ENCODE measurements at regions not wholly inside any gene's neighbourhood (a gene's known extent, or its start where the extent isn't known, plus 50 kb on each side); places are given as distances from the start of the nearest gene placed in this dataset.

GRCh38 chr5:103909391-103909790 lies 346.8 kb upstream of the NUDT12 start:
- H3K9me3 ChIP-seq = no peaks in the 10 kb centered on the region
- no peak overlapping the region for H3K27ac ChIP-seq
- H3K27me3 ChIP-seq = no peaks in the 10 kb centered on the region
- no peaks in the 10 kb centered on the region for H3K36me3 ChIP-seq
- no peaks in the 10 kb centered on the region for H3K4me1 ChIP-seq (ENCODE audit: control insufficient read depth in 1 of 2, insufficient read depth in 1 of 2, low read depth in 1 of 2, low read length in 1 of 2)
- TF ChIP-seq, protein P1, sequence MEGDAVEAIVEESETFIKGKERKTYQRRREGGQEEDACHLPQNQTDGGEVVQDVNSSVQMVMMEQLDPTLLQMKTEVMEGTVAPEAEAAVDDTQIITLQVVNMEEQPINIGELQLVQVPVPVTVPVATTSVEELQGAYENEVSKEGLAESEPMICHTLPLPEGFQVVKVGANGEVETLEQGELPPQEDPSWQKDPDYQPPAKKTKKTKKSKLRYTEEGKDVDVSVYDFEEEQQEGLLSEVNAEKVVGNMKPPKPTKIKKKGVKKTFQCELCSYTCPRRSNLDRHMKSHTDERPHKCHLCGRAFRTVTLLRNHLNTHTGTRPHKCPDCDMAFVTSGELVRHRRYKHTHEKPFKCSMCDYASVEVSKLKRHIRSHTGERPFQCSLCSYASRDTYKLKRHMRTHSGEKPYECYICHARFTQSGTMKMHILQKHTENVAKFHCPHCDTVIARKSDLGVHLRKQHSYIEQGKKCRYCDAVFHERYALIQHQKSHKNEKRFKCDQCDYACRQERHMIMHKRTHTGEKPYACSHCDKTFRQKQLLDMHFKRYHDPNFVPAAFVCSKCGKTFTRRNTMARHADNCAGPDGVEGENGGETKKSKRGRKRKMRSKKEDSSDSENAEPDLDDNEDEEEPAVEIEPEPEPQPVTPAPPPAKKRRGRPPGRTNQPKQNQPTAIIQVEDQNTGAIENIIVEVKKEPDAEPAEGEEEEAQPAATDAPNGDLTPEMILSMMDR (IDR thresholded peaks at IDR 0.05) = no peak
- H3K4me3 ChIP-seq (ENCODE audit: low read depth in 1 of 2, low read length in 1 of 2) = no peak overlapping the region

GRCh38 chr5:103908336-103909080 lies 345.9 kb upstream of the NUDT12 start:
- H3K4me3 ChIP-seq (ENCODE audit: low read depth in 1 of 2, low read length in 1 of 2) = no peak overlapping the region
- no peaks in the 10 kb centered on the region for H3K9me3 ChIP-seq
- no peaks in the 10 kb centered on the region for H3K36me3 ChIP-seq
- H3K27ac ChIP-seq = no peak overlapping the region
- TF ChIP-seq, protein P1 (IDR thresholded peaks at IDR 0.05) = no peak
- no peaks in the 10 kb centered on the region for H3K27me3 ChIP-seq
- no peaks in the 10 kb centered on the region for H3K4me1 ChIP-seq (ENCODE audit: control insufficient read depth in 1 of 2, insufficient read depth in 1 of 2, low read depth in 1 of 2, low read length in 1 of 2)

DNA sequence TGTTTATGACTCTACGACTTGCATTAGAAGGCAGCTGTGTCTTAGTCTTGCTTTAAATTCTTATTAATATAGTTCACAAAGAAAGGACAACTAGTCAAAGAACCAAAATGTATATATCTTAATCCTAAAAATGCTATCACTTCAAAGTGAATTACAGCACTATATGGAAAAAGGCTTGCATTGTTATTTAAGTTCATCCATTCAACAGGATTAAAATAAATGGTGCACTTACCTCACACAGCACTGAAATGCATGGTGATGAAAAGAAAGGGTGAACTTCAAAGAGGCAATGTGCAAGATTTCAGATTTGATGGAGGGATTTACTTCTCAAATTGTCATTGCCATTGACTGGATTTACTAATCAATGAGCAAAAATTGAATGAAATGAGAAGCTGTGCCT lies 344.4 kb upstream of the NUDT12 start:
- Histone ChIP-seq H3K27me3 (no peaks in the 10 kb centered on the region), H3K36me3 (no peaks in the 10 kb centered on the region), H3K9me3 (no peaks in the 10 kb centered on the region), H3K4me1 (ENCODE audit: control insufficient read depth in 1 of 2, insufficient read depth in 1 of 2, low read depth in 1 of 2, low read length in 1 of 2) (no peaks in the 10 kb centered on the region), H3K4me3 (ENCODE audit: low read depth in 1 of 2, low read length in 1 of 2) (no peak overlapping the region), H3K27ac (no peak overlapping the region)
- TF ChIP-seq, protein P1 (IDR thresholded peaks at IDR 0.05) = no peak

DNA sequence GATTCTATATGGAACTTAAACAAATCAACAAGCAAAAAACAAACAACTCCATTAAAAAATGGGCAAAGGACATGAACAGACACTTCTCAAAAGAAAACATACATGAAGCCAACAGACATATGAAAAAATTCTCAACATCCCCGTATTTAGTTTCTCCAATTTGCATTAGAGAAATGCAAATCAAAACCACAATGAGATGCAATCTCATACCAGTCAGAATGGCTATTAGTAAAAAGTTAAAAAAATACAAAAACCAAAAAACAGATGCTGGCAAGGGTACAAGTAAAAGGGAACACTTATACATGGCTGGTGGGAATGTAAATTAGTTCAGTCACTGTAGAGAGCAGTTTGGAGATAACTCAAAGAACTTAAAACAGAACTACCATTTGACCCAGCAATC lies 342.1 kb upstream of the NUDT12 start:
- H3K27ac ChIP-seq = no peak overlapping the region
- no peaks in the 10 kb centered on the region for H3K4me1 ChIP-seq (ENCODE audit: control insufficient read depth in 1 of 2, insufficient read depth in 1 of 2, low read depth in 1 of 2, low read length in 1 of 2)
- H3K27me3 ChIP-seq = no peaks in the 10 kb centered on the region
- H3K4me3 ChIP-seq (ENCODE audit: low read depth in 1 of 2, low read length in 1 of 2) = no peak overlapping the region
- no peaks in the 10 kb centered on the region for H3K36me3 ChIP-seq
- H3K9me3 ChIP-seq = no peaks in the 10 kb centered on the region
- TF ChIP-seq, protein P1 (IDR thresholded peaks at IDR 0.05) = no peak

GRCh38 chr5:103902893-103903292 lies 340.3 kb upstream of the NUDT12 start:
- H3K9me3 ChIP-seq = no peaks in the 10 kb centered on the region
- H3K27ac ChIP-seq = no peak overlapping the region
- H3K27me3 ChIP-seq = no peaks in the 10 kb centered on the region
- no peaks in the 10 kb centered on the region for H3K4me1 ChIP-seq (ENCODE audit: control insufficient read depth in 1 of 2, insufficient read depth in 1 of 2, low read depth in 1 of 2, low read length in 1 of 2)
- TF ChIP-seq, protein P1 (IDR thresholded peaks at IDR 0.05) = no peak
- H3K4me3 ChIP-seq (ENCODE audit: low read depth in 1 of 2, low read length in 1 of 2) = no peak overlapping the region
- H3K36me3 ChIP-seq = no peaks in the 10 kb centered on the region

All from neutrophil (primary cell).